SK-N-SH treated with all-trans-retinoic acid at 6 μM for 48 hours (cell line): ENCODE measurements at regions not wholly inside any gene's neighbourhood (a gene's known extent, or its start where the extent isn't known, plus 50 kb on each side); places are given as distances from the start of the nearest gene placed in this dataset.
"Not testable (repeated sequence)": the region's sequence is repeated elsewhere in the genome, so short reads cannot be mapped to it uniquely, and the experiment has no call there.

ENCODE experiments used
- ATAC-seq: fragments of 200-7000 bp; cut with Tn5 transposase; 3 replicates; pipeline ENCODE4 v1.9.1; 2020; ENCODE audit warnings: mild to moderate bottlenecking, moderate library complexity
- ARNTL ChIP-seq: fragments of 450-650 bp; formaldehyde crosslinking; IDR thresholded peaks from 2 replicates; pipeline ENCODE4 v1.5.0; 2020; ENCODE audit warnings: low read depth, mild to moderate bottlenecking, moderate library complexity, borderline replicate concordance
- BACH2 ChIP-seq: fragments of 250-450 bp; sonication (Bioruptor Pico); IDR thresholded peaks from 2 replicates; pipeline ENCODE4 v1.9.0; 2021; ENCODE audit warnings: mild to moderate bottlenecking, borderline replicate concordance
- CREB5 ChIP-seq: fragments of 250-450 bp; sonication (Bioruptor Pico); IDR thresholded peaks from 2 replicates; pipeline ENCODE4 v1.5.1; 2020; ENCODE audit warnings: low read depth, mild to moderate bottlenecking, moderate library complexity
- CSDC2 ChIP-seq: fragments of 250-450 bp; sonication (Bioruptor Pico); IDR thresholded peaks from 2 replicates; pipeline ENCODE4 v1.5.0; 2020; ENCODE audit warnings: mild to moderate bottlenecking, moderate library complexity
- ESRRG ChIP-seq: fragments of 250-450 bp; sonication (Bioruptor Pico); IDR thresholded peaks from 2 replicates; pipeline ENCODE4 v1.6.1; 2021; ENCODE audit warnings: mild to moderate bottlenecking
- GLIS3 ChIP-seq: fragments of 250-450 bp; sonication (Bioruptor Pico); IDR thresholded peaks from 2 replicates; pipeline ENCODE4 v1.5.0; 2020; ENCODE audit warnings: mild to moderate bottlenecking, moderate library complexity
- ISL1 ChIP-seq: fragments of 250-450 bp; sonication (Bioruptor Pico); IDR thresholded peaks from 2 replicates; pipeline ENCODE4 v2.1.2; 2022; ENCODE audit warnings: mild to moderate bottlenecking, moderate library complexity
- PPARA ChIP-seq: fragments of 250-450 bp; sonication (Bioruptor Pico); IDR thresholded peaks from 2 replicates; pipeline ENCODE4 v1.5.0; 2020; ENCODE audit warnings: mild to moderate bottlenecking, borderline replicate concordance
- RARB ChIP-seq: fragments of 250-450 bp; sonication (Bioruptor Pico); IDR thresholded peaks from 2 replicates; pipeline ENCODE4 v1.8.0; 2021; ENCODE audit warnings: mild to moderate bottlenecking, moderate library complexity
- SNAI2 ChIP-seq: fragments of 250-450 bp; sonication (Bioruptor Pico); IDR thresholded peaks from 2 replicates; pipeline ENCODE4 v1.5.0; 2020; ENCODE audit warnings: mild to moderate bottlenecking, moderate library complexity
- ZC3H10 ChIP-seq: fragments of 250-450 bp; sonication (Bioruptor Pico); IDR thresholded peaks from 2 replicates; pipeline ENCODE4 v1.5.1; 2021; ENCODE audit warnings: mild to moderate bottlenecking, moderate library complexity
- ZFP3 ChIP-seq: fragments of 250-450 bp; sonication (Bioruptor Pico); IDR thresholded peaks from 2 replicates; pipeline ENCODE4 v1.5.0; 2020; ENCODE audit warnings: mild to moderate bottlenecking, moderate library complexity
- ZFP30 ChIP-seq: fragments of 450-650 bp; formaldehyde crosslinking; IDR thresholded peaks from 2 replicates; pipeline ENCODE4 v1.5.0; 2022; ENCODE audit warnings: mild to moderate bottlenecking, moderate library complexity
- ZNF565 ChIP-seq: fragments of 450-650 bp; formaldehyde crosslinking; conservative IDR thresholded peaks from 2 replicates; pipeline ENCODE4 v1.5.0; 2020; ENCODE audit warnings: low read depth, mild to moderate bottlenecking, moderate library complexity
- ZNF70 ChIP-seq: fragments of 450-650 bp; formaldehyde crosslinking; IDR thresholded peaks from 2 replicates; pipeline ENCODE4 v1.5.0; 2020; ENCODE audit warnings: mild to moderate bottlenecking, moderate library complexity
- ZNF8 ChIP-seq: fragments of 450-650 bp; formaldehyde crosslinking; IDR thresholded peaks from 2 replicates; pipeline ENCODE4 v1.5.0; 2020; ENCODE audit warnings: mild to moderate bottlenecking, moderate library complexity
- TF ChIP-seq, protein P1 (sequence below): fragments of 250-450 bp; sonication (Bioruptor Pico); IDR thresholded peaks from 2 replicates; pipeline ENCODE4 v1.8.0; 2020; ENCODE audit warnings: mild to moderate bottlenecking, moderate library complexity, borderline replicate concordance
- TF ChIP-seq, protein P2 (sequence below): fragments of 250-450 bp; sonication (Bioruptor Pico); IDR thresholded peaks from 2 replicates; pipeline ENCODE4 v1.8.0; 2021; ENCODE audit warnings: low read depth, mild to moderate bottlenecking, moderate library complexity, borderline replicate concordance

GRCh38 chr7:138355254-138355653 lies 104.8 kb upstream of the TRIM24 start:
- ATAC-seq = no peak
- TF ChIP-seq GLIS3 (CRISPR knock-in tag) = no peak

DNA sequence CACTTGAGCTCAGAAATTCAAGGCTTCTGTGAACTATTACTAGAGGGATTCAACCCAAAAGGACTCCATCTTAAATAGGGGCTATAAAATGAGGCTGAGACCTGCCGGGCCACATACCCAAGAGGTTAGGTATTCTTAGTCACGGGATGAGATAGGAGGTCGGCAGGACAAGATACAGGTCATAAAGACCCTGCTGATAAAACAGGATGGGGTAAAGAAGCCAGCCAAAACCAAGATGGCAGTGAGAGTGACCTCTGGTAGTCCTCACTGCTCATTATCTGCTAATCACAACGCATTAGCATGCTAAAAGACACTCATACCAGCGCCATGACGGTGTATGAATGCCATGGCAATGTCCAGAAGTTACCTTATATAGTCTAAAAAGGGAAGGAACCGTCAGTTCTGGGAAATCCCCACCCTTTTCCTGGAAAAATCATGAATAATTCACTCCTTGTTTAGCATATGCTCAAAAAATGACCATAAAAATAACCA lies 101.2 kb upstream of the TRIM24 start:
- no peak for ATAC-seq
- TF ChIP-seq ZNF70 (CRISPR knock-in tag) (no peak), ARNTL (CRISPR knock-in tag) (no peak), ZNF8 (no peak), SNAI2 (no peak), RARB (CRISPR knock-in tag) (no peak)
- TF ChIP-seq, protein P1, sequence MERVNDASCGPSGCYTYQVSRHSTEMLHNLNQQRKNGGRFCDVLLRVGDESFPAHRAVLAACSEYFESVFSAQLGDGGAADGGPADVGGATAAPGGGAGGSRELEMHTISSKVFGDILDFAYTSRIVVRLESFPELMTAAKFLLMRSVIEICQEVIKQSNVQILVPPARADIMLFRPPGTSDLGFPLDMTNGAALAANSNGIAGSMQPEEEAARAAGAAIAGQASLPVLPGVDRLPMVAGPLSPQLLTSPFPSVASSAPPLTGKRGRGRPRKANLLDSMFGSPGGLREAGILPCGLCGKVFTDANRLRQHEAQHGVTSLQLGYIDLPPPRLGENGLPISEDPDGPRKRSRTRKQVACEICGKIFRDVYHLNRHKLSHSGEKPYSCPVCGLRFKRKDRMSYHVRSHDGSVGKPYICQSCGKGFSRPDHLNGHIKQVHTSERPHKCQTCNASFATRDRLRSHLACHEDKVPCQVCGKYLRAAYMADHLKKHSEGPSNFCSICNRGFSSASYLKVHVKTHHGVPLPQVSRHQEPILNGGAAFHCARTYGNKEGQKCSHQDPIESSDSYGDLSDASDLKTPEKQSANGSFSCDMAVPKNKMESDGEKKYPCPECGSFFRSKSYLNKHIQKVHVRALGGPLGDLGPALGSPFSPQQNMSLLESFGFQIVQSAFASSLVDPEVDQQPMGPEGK (CRISPR knock-in tag) = no peak

- TF ChIP-seq ZC3H10 (CRISPR knock-in tag) = no peak
- no peak for TF ChIP-seq ZNF565
- no peak for TF ChIP-seq ISL1
- TF ChIP-seq ZFP30 = no peak
- TF ChIP-seq PPARA (CRISPR knock-in tag) = no peak
- TF ChIP-seq ESRRG (CRISPR knock-in tag) = no peak
- no peak for ATAC-seq
Observed at GRCh38 chr7:138359870-138360559, 100.0 kb upstream of the TRIM24 start.

DNA sequence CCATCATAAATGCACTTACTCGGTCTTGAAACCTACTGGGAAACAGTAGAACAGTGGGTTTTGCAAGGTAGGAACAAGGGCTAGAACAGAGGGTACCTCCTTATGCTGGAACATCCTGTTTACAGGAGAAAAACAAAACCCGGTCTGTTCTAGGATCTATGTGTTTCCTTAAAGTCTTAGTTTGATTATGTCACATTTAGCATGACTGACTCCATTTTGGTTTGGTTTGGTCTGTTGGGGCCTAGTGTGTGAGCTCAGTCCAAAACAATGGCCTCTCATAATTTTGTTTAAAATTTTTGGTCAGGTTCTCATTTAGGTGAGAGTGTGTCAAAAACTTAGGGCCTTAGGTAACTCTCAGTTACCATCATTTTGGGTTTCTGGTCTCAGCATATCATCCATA lies 96.3 kb upstream of the TRIM24 start:
- no peak for ATAC-seq
- TF ChIP-seq ISL1 = no peak
- TF ChIP-seq ESRRG (CRISPR knock-in tag) = no peak

DNA sequence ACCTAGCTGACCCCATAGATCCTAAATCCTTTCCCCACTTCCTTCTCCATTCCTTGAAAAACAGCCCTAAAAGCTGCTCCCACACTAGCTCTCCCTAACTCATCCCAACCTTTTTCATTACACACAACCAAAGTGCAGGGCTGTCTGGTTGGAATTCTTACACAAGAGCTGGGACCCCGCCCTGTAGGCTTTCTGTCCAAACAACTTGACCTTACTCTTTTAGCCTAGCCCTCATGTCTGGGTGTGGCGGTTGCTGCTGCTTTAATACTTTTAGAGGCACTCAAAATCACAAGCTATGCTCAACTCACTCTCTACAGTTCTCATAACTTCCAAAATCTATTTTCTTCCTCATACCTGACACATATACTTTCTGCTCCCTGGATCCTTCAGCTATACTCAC lies 93.9 kb upstream of the TRIM24 start:
- ATAC-seq = not testable (repeated sequence)

DNA sequence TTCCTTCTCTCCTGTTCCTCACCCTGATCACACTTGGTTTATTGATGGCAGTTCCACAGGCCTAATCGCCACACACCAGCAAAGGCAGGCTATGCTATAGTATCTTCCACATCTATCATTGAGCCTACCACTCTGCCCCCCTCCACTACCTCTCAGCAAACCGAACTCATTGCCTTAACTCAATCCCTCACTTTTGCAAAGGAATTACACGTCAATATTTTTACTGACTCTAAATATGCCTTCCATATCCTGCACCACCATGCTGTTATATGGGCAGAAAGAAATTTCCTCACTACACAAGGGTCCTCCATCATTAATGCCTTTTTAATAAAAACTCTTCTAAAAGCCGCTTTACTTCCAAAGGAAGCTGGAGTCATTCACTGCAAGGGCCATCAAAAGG lies 93.4 kb upstream of the TRIM24 start:
- not testable (repeated sequence) for ATAC-seq

DNA sequence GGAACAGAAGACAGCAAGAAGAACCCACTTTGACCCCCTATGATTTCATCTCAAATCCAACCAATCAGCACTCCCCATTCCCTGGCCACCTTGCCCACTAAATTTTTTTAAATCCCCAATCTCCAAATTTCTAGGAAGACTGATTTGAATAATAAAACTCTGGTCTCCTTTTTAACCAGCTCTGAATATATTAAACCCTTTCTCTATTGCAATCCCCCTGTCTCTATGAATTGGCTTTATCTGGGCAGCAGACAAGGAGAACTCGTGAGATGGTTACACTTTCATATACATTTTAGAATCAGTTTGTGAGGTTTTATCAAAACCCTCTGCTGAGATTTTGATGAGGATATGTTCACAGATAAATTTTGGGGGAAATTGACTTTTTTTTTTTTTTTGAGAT lies 90.3 kb upstream of the TRIM24 start:
- TF ChIP-seq ZFP3 (CRISPR knock-in tag) (no peak), GLIS3 (CRISPR knock-in tag) (no peak), ZFP30 (no peak), SNAI2 (no peak), ZNF8 (no peak), ZC3H10 (CRISPR knock-in tag) (no peak), CREB5 (CRISPR knock-in tag) (no peak), ARNTL (CRISPR knock-in tag) (no peak), PPARA (CRISPR knock-in tag) (no peak), CSDC2 (CRISPR knock-in tag) (no peak), ZNF70 (CRISPR knock-in tag) (no peak), ISL1 (no peak), BACH2 (CRISPR knock-in tag) (no peak), RARB (CRISPR knock-in tag) (no peak)
- TF ChIP-seq, protein P1 (CRISPR knock-in tag) = no peak
- TF ChIP-seq, protein P2, sequence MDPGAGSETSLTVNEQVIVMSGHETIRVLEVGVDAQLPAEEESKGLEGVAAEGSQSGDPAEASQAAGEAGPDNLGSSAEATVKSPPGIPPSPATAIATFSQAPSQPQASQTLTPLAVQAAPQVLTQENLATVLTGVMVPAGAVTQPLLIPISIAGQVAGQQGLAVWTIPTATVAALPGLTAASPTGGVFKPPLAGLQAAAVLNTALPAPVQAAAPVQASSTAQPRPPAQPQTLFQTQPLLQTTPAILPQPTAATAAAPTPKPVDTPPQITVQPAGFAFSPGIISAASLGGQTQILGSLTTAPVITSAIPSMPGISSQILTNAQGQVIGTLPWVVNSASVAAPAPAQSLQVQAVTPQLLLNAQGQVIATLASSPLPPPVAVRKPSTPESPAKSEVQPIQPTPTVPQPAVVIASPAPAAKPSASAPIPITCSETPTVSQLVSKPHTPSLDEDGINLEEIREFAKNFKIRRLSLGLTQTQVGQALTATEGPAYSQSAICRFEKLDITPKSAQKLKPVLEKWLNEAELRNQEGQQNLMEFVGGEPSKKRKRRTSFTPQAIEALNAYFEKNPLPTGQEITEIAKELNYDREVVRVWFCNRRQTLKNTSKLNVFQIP = no peak

More for the DNA sequence above, 90.3 kb upstream of the TRIM24 start:
- ATAC-seq = no peak
